IPS-NIHi7 (cell line): ENCODE measurements at regions not wholly inside any gene's neighbourhood (a gene's known extent, or its start where the extent isn't known, plus 50 kb on each side); places are given as distances from the start of the nearest gene placed in this dataset.
"Not testable (repeated sequence)": the region's sequence is repeated elsewhere in the genome, so short reads cannot be mapped to it uniquely, and the experiment has no call there.

Experiments used
- DNase-seq: peaks from one replicate; pipeline ENCODE4 v3.0.0; 2012; ENCODE audit warnings: mixed read lengths; ENCODE audit errors: extremely low spot score

DNA sequence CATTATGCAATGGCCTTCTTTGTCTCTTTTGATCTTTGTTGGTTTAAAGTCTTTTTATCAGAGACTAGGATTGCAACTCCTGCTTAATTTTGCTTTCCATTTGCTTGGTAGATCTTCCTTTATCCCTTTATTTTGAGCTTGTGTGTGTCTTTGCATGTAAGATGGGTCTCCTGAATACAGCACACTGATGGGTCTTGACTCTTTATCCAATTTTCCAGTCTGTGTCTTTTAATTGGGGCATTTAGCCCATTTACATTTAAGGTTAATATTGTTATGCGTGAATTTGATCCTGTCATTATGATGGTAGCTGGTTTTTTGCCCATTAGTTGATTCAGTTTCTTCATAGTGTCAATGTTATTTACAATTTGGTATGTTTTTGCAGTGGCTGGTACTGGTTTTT is 56.9 kb upstream of the TBX18 start:
- not testable (repeated sequence) for DNase-seq

DNA sequence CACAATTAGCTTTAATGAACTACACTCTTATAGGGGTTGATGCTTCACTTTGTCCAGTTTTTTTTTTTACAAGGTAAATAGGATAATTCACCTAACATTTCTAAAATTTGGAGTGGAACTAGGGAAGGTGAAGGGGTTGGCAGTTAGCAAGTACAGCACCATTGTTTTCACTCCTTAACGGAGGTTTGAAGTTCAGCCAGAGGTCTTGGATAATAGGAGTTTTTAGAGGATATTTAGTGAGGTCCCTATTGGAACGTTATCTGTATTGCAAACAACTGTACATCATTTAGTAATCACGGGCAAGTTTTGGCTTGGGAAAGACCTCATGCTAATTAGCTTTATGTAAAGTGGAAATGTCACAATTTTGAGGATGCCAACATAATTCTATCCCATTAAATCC is 52.3 kb upstream of the TBX18 start:
- DNase-seq, result no peak

GRCh38 chr6:84815896-84816735 is 51.7 kb upstream of the TBX18 start:
- no peak for DNase-seq
